GM19099 (cell line): ENCODE measurements at regions not wholly inside any gene's neighbourhood (a gene's known extent, or its start where the extent isn't known, plus 50 kb on each side); places are given as distances from the start of the nearest gene placed in this dataset.

ENCODE experiments used
- POLR2A ChIP-seq: IDR thresholded peaks from 3 replicates; pipeline ENCODE4 v1.6.1; 2011; ENCODE audit warnings: low read depth; ENCODE audit not compliant: insufficient read length; ENCODE audit errors: extremely low read depth

DNA sequence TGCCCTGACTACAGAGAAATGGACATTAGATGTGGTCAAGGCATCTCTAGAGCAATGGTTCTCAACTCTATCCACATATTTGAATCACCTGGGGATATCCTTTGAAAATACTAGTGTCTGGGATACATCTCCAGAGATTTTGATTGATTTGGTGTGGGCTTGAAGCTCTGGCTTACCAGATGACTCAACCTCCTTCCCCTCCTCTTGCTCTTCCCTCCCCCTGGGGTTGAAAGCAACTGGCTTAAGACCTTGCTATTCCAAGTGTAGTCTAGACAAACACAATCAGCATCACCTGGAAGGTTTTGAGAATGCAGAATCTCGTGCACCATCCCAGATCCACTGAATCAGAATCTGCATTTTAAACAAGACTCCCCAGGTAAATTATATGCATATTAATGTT, 183.8 kb downstream of the DAD1 start:
- no peak for TF ChIP-seq POLR2A

DNA sequence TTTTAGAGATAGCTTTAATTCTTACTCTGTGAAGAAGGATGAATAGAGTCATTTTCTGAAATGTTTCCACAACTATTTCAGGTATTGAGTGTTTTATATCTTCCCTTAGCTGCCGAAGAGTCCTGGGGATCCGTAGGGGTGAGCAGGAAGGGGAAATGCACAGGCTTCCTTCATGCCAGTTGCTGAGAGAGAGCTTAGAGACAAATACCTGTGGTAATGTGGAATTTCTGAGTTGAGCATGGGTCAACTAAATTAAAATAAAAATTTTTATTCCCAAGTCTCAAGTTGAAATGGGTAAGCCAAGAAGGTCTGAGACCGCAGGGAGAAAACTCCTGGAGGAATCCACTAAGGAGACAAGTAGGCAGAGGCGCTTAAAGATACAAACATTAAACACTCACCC, 185.7 kb downstream of the DAD1 start:
- no peak for TF ChIP-seq POLR2A

DNA sequence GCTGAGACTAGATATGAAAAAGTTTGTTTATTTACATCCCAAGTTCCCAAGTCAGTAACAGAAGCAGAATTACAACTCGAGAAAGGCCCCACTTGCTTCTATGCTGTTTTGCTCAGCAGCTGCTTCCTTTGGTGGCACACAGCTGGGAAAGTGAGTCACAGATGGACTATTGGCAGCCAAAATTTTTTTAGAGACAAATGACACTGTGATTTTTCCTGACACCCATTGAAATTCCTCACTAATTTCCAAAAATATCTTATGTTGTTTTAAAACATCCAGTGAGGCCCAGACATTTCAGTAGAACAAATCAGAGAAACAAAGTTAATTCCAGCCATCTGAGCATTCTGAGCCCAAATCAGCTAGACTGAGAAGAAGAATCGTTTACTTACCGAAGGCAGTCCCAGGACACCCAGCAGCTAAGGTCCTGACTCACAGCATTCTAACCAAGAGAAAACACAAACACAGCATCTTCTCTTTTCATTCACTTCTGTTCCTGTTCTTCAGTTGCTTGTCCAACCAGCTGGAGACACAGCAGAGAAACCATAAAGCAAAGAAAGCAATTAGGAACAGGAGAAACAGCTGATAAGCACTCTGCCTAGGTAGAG, 188.3 kb downstream of the DAD1 start:
- TF ChIP-seq POLR2A = no peak

DNA sequence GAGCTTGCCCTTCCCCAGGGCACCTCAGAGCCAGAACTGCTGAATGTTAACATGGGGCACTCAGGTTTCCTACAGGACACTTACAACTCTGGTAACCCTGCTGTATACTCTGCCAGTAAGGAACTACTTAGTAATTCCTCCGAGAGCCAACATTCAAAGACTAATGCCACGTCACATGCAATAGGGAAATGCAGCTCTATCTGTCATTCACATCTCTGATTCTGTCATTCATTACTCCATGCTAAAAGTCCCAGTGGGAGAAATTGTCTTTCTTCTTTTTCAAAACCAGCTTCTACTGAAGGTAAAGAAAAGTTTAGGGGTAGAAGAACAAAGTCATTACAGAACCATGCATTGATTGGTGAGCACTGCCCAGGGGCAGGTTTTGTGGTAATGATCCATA, 189.2 kb downstream of the DAD1 start:
- TF ChIP-seq POLR2A = no peak

DNA sequence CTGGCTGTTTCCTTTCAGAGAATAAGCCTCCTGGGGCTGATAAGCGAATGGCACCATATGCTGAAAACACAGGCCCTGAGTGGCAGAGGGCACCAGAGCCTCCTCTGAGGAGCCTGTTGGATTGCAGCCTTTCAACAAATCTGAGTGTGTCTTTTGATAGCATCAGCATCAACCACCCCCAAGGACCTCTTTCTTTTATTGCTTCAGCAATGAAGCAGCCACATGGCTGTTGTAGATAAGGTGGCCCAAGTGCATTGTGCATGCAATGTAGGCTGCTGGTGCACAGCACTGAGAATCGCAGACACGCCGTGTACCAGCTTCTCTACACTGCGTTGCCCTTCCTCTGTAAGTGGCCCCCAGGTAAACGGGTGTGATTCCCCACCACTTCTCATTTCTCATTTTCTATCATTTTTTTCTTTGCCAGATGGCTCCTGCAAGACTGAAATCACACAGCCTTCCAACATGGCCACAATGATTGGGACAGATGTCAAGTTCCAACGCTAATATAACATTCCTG, 191.7 kb downstream of the DAD1 start:
- TF ChIP-seq POLR2A = no peak

DNA sequence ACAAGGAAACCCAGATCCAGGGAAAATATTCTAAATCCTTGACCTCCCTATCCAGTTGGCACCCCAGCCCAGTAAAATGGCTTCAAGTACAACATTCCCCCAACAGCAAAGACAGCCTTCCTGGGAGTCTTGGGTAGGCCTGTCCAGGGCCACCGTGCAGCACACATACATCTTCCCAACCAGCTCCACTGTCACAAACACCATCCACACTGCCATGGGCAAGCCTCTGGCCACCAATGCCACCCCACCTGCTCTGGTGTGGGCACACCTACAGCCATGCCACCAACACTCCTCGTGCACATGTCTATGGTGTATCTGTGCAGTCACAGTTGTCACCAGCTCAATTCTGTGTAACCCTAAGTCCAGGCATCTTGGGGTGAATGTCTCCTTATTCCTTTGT, 193.2 kb downstream of the DAD1 start:
- TF ChIP-seq POLR2A = no peak

DNA sequence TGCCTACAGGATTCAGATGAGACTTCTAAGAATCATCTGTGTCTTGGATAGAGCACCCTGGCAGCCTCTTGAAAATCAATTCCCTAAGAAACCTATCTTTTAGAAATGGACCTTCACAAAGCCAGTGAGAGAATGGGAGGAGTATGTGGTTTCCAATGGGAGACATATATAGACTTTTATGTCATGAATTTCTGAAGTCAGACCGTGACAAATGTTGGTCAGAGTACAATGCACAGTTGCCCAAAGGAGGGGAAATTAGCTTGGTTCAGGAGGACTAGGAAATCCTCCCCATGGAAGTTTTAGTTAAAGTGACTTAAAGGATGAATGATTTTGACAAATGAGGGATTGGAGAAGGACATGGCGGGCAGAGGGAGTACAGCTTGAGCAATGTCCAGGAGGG, 194.4 kb downstream of the DAD1 start:
- no peak for TF ChIP-seq POLR2A

DNA sequence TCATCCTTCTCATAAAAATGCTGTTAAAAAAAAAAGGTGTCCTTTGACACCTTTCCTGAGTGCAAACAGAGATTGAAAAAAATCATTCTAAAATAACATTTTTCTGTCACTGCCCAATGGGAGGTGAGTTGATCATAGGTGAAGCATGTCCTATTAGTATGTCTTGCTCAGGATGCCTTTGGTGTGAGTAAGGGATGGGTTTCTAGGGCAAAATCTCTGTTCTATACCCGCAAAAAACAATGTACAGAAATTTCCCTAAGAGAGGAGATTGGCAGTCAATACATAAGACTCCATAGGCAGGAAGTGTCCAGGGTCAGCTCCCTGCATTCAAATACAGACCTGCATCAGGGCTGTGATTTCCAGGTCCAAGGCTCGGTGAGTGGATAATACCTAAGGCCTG, 195.2 kb downstream of the DAD1 start:
- TF ChIP-seq POLR2A = no peak

DNA sequence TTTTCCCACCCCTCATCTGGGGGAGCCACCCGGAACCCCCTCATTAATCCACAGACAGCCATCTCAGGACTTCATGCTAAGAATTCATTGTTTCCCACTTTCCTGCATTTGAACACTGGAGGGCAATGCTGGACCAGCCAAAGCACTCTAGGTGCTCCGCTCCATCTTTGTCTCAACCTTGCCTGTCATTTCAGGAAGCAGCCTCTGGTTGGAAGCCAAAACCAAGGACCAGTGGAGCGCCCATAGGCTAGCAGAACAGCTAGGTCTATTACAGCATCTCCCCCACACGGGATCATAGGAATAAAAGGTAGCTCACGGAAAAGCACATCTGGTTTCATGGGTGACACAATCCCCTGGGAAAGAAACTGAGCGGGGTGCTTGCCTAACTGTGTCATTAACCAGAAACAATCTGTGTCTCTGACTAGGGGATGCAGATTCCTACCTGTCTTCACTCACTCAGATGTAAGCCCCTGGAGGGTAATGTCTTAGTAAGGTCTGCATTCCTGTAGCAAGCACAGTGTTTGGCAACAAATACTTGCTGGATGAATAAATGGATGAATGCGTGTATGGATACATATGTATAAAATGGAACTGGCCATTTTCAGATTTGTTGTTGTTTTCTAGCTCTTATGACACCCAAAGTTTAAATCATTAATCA, 197.0 kb downstream of the DAD1 start:
- no peak for TF ChIP-seq POLR2A

DNA sequence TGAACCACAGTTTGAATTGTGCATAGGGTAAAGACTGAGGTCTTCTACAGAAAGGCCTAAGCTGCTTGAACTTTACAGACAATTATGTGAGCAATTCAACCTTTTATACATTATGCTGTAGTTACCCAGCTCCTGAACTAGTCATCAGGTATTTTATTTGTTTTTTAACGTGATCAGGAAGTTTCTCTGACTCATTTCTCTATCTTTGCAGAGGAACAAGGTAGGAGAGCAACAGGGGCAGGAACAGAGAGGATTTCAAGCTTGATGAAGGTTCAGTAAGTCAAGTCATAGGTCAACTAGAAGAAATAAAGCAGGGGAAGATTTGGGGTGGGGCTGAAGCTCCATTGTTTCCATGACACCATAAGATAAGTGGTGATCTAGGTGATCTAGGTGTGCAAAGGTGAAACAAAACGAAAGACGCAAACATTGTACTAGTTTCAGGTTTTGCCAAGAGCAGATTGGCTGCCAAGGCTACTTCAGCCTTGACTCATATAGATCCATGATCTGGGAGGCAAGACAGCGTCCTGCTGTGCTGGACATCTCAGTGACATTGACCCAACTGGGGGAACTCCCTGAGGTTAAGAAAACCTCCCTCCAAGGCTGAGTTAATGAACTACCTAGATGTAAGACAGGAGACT, 198.1 kb downstream of the DAD1 start:
- TF ChIP-seq POLR2A = no peak

DNA sequence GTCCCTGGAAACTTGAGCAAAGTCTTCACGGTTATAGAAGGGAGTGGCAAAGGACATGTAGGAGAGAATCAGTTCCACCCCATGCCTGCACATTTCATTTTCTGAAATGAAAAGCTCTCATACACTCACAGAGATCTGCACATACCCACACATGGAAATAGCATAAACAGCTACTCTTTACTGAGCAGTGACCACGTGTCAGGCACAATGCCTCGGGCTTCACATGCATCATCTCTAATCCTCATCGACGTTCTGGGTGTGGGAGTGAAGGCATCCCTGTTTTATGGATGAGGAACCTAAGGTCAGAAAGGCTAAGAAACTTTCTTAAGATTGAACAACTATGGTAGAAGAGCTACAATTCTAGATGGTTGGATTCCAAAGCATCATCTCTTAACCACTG, 198.8 kb downstream of the DAD1 start:
- no peak for TF ChIP-seq POLR2A

DNA sequence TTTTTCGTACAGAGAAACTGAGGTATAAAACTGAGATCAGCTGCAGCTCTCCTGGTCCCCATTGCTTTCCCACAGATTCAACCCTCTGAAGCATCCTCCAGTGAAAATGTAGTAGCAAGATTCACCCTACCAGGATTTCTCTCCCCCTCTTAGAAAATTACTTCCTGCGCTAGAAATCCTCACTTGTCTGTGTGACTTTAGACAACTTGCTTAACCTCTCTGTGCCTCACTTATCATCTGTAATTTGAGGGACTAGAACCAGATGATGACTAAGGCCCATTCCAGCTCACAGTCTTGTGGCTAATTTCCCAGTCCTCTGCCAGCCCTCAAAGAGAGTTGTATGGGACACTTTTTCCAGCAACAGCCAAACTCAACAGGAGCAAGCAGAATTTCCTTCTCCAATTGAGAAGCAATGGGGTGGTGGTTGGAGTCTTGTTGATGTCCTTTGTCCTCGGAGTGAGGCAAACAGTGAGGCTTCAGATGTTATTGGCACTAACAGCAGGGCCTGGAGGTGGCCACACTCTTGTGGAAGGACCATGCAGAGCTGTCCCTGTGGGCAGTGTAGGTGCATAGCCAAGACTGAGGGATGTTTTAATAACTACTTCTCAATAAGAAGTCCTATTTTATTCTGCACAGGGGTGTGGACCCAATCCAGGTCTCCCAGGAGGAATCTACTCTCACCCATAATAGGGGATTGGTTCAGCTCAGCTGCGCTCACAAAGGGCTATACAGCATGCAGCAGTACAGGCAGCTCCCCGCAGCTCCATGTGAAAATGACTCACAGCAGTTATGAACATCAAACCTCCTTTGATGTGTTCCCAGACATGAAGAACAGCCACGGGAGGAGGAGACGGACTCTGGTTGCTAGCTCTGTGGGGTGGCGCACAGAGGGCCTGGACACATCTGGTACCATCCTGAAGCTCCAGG, 200.1 kb downstream of the DAD1 start:
- no peak for TF ChIP-seq POLR2A

DNA sequence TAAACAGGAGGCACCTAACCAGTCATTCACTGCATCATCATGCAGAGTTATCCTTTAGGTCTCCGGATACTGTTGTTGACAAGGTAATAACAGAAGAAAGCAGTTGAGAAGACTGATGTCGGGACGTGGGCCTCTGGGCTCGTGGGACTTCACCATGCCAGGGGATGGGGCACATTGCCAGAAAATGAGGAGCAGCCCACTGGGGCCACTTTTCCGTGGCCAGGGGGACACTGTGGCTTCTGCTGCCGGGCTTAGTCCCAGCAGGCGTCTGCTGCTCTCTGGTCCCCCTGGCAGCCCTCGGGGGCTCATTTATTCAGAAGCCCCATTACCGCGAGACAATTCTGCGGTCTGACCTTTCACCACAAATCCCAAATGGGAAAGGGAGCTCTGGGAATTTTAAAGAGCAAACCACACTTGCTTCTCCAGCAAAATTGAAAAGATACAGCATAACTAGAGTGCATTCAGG, 201.2 kb downstream of the DAD1 start:
- no peak for TF ChIP-seq POLR2A

DNA sequence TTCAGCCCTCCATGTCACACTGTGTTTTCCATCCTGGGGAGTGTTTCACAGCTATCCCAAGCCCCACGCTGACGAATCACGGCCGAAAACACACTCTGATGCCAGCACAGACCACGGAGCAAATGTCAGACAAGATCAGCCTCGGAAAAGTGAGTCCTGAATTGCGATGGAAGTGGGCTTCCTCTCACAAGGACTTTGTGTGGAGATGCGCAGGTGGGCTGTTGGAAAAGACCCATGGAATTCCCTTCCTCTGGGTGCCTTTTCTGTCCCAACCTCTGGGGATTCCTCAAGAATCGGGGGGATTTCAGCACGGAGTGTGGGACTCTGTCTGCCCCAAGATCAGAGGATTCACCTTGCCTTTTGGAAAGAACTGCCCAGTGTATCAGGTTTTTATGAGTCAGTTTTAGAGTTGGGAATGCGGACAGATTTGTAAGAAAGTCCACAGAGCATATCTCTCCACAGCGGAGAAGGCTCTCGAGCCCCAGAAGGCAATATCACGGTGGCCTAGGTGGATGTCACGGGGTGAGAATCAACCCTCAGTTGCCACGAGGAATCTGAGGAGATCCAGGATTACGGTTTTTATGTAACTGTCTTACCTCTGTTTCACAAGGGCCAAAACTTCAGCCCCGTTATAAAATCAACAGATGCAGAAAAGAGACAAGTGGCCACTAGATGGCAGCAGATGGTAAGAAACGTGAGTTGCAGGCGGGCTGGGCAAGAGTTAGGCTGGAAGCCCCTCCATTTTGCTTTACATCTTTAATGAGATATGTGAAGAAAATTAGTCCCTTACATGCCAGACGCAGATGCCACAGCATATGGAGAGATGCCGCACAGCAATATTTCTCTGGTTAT, 201.9 kb downstream of the DAD1 start:
- TF ChIP-seq POLR2A = no peak
